GM20000 (cell line): ENCODE measurements at regions not wholly inside any gene's neighbourhood (a gene's known extent, or its start where the extent isn't known, plus 50 kb on each side); places are given as distances from the start of the nearest gene placed in this dataset.

Experiments used
- DNase-seq: peaks from one replicate; pipeline ENCODE4 v3.0.0; 2012; ENCODE audit warnings: low spot score
- TF ChIP-seq, protein P1 (sequence below): IDR thresholded peaks from 2 replicates; pipeline ENCODE4 v1.5.1; 2012; ENCODE audit warnings: mild to moderate bottlenecking, control low read depth; ENCODE audit errors: extremely low read depth, missing control alignments

- TF ChIP-seq, protein P1, sequence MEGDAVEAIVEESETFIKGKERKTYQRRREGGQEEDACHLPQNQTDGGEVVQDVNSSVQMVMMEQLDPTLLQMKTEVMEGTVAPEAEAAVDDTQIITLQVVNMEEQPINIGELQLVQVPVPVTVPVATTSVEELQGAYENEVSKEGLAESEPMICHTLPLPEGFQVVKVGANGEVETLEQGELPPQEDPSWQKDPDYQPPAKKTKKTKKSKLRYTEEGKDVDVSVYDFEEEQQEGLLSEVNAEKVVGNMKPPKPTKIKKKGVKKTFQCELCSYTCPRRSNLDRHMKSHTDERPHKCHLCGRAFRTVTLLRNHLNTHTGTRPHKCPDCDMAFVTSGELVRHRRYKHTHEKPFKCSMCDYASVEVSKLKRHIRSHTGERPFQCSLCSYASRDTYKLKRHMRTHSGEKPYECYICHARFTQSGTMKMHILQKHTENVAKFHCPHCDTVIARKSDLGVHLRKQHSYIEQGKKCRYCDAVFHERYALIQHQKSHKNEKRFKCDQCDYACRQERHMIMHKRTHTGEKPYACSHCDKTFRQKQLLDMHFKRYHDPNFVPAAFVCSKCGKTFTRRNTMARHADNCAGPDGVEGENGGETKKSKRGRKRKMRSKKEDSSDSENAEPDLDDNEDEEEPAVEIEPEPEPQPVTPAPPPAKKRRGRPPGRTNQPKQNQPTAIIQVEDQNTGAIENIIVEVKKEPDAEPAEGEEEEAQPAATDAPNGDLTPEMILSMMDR, result no peak
- no peak for DNase-seq
Measured at GRCh38 chr1:199112365-199112764, 473.5 kb downstream of the PTPRC start.

GRCh38 chr1:199113265-199113869 lies 474.5 kb downstream of the PTPRC start:
- TF ChIP-seq, protein P1, result peak; percentile 76
- peak; percentile 18 for DNase-seq

- TF ChIP-seq, protein P1, result no peak
- DNase-seq, result no peak
Measured at GRCh38 chr1:199116488-199116887, 477.6 kb downstream of the PTPRC start.

GRCh38 chr1:199121047-199121446 lies 482.2 kb downstream of the PTPRC start:
- TF ChIP-seq, protein P1, result no peak

GRCh38 chr1:199122085-199122484 lies 483.2 kb downstream of the PTPRC start:
- TF ChIP-seq, protein P1, result no peak
- no peak for DNase-seq

More at GRCh38 chr1:199121047-199121446, 482.2 kb downstream of the PTPRC start:
- DNase-seq, result no peak

- DNase-seq, result no peak
- TF ChIP-seq, protein P1, result no peak
Measured at GRCh38 chr1:199122532-199123311, 483.9 kb downstream of the PTPRC start.

GRCh38 chr1:199123615-199124014 lies 484.8 kb downstream of the PTPRC start:
- no peak for DNase-seq
- TF ChIP-seq, protein P1, result no peak
